Naive B cell (primary cell): ENCODE measurements at regions not wholly inside any gene's neighbourhood (a gene's known extent, or its start where the extent isn't known, plus 50 kb on each side); places are given as distances from the start of the nearest gene placed in this dataset.
"Not testable (repeated sequence)": the region's sequence is repeated elsewhere in the genome, so short reads cannot be mapped to it uniquely, and the experiment has no call there.

Experiments
- ATAC-seq, 2 donors: fragments of 150-1000 bp; cut with Tn5 transposase; 2 replicates each; pipeline ENCODE4 v1.10.0; 2021; ENCODE audit warnings: low read depth in 2 of 2, mild to moderate bottlenecking in 2 of 2, moderate library complexity in 2 of 2
- DNase-seq: peaks from one replicate; pipeline ENCODE4 v3.0.0; 2022
- H3K27ac Mint-ChIP-seq, 6 donors: one replicate each; pipeline ENCODE4 v1.8.0; 2020 to 2022; ENCODE audit warnings: mild to moderate bottlenecking in 6 of 6, mixed read lengths in 6 of 6, moderate library complexity in 5 of 6, inconsistent platforms in 2 of 6
- H3K27me3 Mint-ChIP-seq, 3 donors: one replicate each; pipeline ENCODE4 v1.8.0; 2021 to 2022; ENCODE audit warnings: mixed read lengths in 3 of 3, mild to moderate bottlenecking in 1 of 3
- H3K36me3 Mint-ChIP-seq, 2 donors: one replicate each; pipeline ENCODE4 v1.8.0; 2020 to 2022; ENCODE audit warnings: mixed read lengths in 2 of 2, inconsistent platforms in 1 of 2, mild to moderate bottlenecking in 1 of 2
- H3K4me1 Mint-ChIP-seq, 3 donors: one replicate each; pipeline ENCODE4 v1.8.0; 2020 to 2022; ENCODE audit warnings: mixed read lengths in 3 of 3, inconsistent platforms in 1 of 3, mild to moderate bottlenecking in 1 of 3, moderate library complexity in 1 of 3
- H3K4me3 Mint-ChIP-seq, 8 donors: one replicate each; pipeline ENCODE4 v1.8.0; 2020 to 2022; ENCODE audit warnings: mild to moderate bottlenecking in 8 of 8, mixed read lengths in 8 of 8, moderate library complexity in 8 of 8, inconsistent platforms in 2 of 8
- H3K9me3 Mint-ChIP-seq, 7 donors: one replicate each; pipeline ENCODE4 v1.8.0; 2020 to 2022; ENCODE audit warnings: mixed read lengths in 7 of 7, mild to moderate bottlenecking in 5 of 7, inconsistent platforms in 2 of 7, moderate library complexity in 1 of 7

DNA sequence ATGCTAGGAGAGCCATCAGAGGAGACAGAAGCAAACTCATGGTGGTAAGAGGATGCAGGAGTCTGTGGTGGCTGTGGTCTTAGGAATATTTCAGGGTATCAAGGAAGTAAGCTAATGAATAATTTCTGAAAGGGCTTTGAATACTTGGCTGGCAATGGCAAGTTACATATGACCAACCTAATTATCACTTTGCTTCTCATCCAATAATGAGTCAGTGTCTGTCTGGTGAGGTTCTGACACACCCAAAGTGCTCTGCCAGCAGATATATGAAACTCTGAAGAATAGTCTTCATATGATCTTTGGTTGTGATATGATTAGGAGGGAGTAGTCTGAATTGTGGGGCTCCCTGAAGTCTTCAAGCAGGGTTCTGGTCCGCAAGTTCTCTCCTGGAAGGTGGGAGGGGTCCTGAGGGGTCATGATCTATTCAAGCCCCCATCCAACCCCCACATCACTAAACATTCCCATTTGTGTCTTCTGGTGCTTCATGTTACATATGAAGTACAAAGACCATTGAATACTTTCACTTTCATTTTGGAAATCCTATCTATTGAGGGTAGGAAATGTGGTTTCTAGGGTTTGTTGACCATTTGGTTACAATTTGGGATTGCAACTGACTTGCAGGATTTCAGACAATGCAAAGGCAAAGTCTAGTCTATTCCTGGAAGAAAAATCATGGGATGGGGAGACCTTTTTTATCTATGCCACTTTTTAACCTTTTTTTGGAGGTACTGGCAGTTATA lies 199.9 kb upstream of the CDKN2B start:
- peak overlapping the region in 3 of 6 donors; percentile 36 to 79 (median 58) for H3K27ac Mint-ChIP-seq
- peak overlapping the region in 5 of 8 donors; percentile 40 to 81 (median 54) for H3K4me3 Mint-ChIP-seq
- DNase-seq, result no peak
- ATAC-seq, result no peak
- H3K4me1 Mint-ChIP-seq, result peaks cover 38 to 63% (median 44%) of the 10 kb centered on the region in 3 donors
- H3K27me3 Mint-ChIP-seq, result no peaks in the 10 kb centered on the region
- peaks cover 0 to 13% (median 0%) of the 10 kb centered on the region in 7 donors for H3K9me3 Mint-ChIP-seq
- peaks cover 0 to 5% of the 10 kb centered on the region in 2 donors for H3K36me3 Mint-ChIP-seq

DNA sequence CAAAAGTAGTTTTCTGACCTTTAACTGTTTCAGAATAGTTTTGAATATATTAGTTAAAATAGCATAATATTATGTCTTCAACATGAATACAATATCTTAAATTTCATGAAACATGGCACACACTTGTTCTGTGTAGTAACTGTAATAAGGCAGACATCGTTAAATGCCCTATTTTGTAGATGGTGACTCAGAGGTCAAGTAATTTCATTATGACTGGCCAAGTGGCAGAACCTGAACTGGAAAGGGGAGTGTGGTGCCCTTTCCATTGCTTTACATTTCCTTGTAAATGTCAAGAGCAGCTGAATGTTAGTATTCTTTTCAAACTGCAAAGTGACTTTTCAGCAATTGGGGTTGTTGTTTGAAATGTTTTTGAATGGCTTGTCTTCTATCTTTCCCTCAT lies 201.2 kb upstream of the CDKN2B start:
- no peak overlapping the region for H3K27ac Mint-ChIP-seq
- H3K4me3 Mint-ChIP-seq, result no peak overlapping the region
- no peak for ATAC-seq
- no peak for DNase-seq
- no peaks in the 10 kb centered on the region for H3K27me3 Mint-ChIP-seq
- peaks cover 0 to 13% (median 0%) of the 10 kb centered on the region in 7 donors for H3K9me3 Mint-ChIP-seq
- H3K36me3 Mint-ChIP-seq, result peaks cover 0 to 5% of the 10 kb centered on the region in 2 donors
- H3K4me1 Mint-ChIP-seq, result peaks cover 35 to 63% (median 43%) of the 10 kb centered on the region in 3 donors

DNA sequence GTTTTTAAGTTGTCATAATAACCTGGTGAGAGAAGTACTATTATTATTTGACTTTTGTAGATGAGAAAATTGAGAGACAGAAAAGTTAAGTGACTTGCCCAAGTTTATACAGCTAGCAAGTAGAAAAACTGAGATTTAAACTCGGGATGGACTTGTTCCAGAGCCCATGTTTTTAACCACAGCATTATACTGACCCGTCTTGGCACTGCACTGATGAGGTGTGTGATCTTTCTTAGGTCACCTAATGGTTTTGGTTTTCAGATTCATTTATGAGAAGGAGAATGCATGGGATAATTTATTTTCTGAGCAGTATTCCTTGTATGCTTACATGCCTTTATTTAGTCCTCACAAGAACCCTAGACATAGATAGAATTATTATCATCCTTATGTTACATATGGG lies 201.8 kb upstream of the CDKN2B start:
- Mint-ChIP-seq H3K36me3 (peaks cover 0 to 5% of the 10 kb centered on the region in 2 donors), H3K27me3 (peaks cover 0 to under 1% (median 0%) of the 10 kb centered on the region in 3 donors), H3K4me3 (no peak overlapping the region), H3K9me3 (peaks cover 0 to 13% (median 0%) of the 10 kb centered on the region in 7 donors), H3K4me1 (peaks cover 32 to 57% (median 39%) of the 10 kb centered on the region in 3 donors), H3K27ac (no peak overlapping the region)
- DNase-seq (no peak), ATAC-seq (no peak)

DNA sequence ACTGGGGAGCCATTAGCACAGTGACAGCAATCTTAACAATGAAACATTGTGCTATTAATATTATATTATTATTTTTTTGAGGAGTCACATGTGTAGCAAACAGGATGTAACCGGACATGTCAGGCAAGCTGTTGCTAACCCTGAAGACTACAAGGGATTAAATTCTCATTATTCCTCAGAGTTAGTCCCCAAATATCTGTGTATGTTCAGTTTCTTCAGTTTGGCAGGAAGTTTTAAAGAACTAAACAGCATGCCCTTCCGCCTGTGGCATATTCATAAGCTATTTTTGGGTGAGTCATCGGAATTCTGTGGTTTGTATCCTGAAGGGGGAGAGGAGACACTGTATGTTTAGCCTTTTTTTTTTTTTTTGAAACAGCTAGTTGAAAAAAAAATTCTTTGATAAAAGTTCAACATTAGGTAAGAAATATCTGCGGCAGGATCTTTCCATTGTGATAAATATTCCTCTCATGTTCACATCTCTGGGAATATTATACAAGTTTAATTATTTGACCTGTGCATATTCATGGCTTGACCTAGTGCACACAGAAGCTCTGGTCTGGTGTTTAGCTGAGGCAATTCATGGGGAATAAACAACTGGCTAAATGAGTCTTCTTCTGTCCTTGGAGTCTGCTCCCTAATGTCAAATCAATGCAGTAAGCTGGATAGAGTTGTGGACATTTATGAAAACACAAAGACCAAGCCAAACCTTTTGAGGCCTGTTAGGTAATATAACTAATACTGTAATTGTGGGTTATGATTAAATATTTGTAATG lies 202.7 kb upstream of the CDKN2B start:
- H3K27me3 Mint-ChIP-seq, result peaks cover 0 to 5% (median 0%) of the 10 kb centered on the region in 3 donors
- H3K4me3 Mint-ChIP-seq, result peak overlapping the region in 1 of 8 donors; percentile 18
- H3K9me3 Mint-ChIP-seq, result peaks cover 0 to 13% (median 0%) of the 10 kb centered on the region in 7 donors
- H3K4me1 Mint-ChIP-seq, result peaks cover 24 to 48% (median 30%) of the 10 kb centered on the region in 3 donors
- H3K27ac Mint-ChIP-seq, result peak overlapping the region in 1 of 6 donors; percentile 42
- no peak for ATAC-seq
- H3K36me3 Mint-ChIP-seq, result peaks cover 0 to 5% of the 10 kb centered on the region in 2 donors
- DNase-seq, result no peak

DNA sequence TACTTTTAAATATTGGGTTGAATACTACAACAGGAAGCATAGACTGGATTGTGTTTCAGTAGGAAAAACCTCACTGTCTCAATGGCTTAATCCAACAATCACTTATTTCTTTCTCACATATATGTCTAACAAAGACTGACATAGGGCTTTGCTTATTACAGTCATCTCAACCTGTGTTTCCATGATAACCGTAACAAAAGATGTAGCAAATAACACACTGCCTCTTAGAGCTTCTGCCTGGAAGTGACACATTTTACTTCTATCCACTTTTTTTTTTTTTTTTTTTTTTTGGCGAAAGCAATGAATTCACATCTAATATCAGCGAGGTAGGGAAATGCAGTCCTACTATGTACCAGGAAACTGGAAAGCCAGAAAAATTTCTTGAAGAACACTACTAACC lies 204.9 kb upstream of the CDKN2B start:
- H3K27ac Mint-ChIP-seq, result peak overlapping the region in 1 of 6 donors; percentile 73
- H3K4me1 Mint-ChIP-seq, result peaks cover 7 to 26% (median 15%) of the 10 kb centered on the region in 3 donors
- ATAC-seq (no peak), DNase-seq (no peak)
- H3K4me3 Mint-ChIP-seq, result no peak overlapping the region
- peaks cover 0 to 7% of the 10 kb centered on the region in 2 donors for H3K36me3 Mint-ChIP-seq
- peaks cover 0 to 5% (median 0%) of the 10 kb centered on the region in 3 donors for H3K27me3 Mint-ChIP-seq
- peaks cover 0 to 8% (median 0%) of the 10 kb centered on the region in 7 donors for H3K9me3 Mint-ChIP-seq

DNA sequence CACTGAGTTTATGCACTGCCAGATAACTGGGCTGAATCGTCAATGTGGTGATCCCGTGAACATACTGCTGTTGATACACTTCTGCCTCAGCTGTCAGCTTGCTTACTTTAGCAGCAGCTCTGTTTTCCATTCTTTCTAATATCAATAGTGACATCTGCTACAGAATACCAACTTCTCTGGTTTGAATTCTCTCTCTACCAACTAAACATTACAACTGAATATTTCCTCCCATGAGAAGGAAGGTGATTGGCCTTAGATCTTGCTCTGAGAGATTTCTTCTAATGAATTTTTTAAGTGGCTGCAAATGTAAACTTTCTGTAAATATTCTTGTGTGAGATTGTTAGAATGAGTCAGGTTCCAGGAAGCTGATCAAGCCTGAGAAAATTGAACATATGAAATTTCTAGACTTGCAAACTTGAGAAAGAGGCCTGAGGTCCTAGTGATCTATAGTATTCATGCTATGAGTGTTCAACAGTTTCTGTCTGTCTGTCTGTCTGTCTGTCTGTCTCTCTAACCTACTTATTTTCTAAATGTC lies 205.5 kb upstream of the CDKN2B start:
- DNase-seq (no peak), ATAC-seq (no peak)
- Mint-ChIP-seq H3K9me3 (peaks cover 0 to 5% (median 0%) of the 10 kb centered on the region in 7 donors), H3K27ac (peak overlapping the region in 2 of 6 donors; percentile 13 to 79), H3K27me3 (peaks cover 0 to 5% (median 0%) of the 10 kb centered on the region in 3 donors), H3K36me3 (peaks cover 0 to 3% of the 10 kb centered on the region in 2 donors), H3K4me3 (no peak overlapping the region), H3K4me1 (peaks cover 3 to 20% (median 10%) of the 10 kb centered on the region in 3 donors)

DNA sequence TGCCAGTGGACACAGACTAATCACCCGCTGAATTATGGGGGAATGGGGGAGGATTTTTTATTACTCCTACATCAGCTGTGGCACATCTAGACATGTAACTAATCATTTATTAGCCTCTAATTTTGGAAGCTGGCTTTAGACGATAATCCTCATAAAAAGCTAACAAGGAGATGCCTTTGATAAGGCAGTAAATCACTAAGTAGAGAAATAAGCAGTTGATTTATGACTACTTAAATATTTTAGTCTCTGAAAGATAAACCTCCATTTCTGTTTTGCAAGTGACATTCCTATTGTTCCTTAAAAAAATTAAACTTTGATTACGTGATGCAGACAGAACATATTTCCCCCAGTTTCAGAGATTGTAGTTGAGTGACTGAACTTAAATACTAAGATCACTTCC lies 206.4 kb upstream of the CDKN2B start:
- Mint-ChIP-seq H3K9me3 (peaks cover 0 to 3% (median 0%) of the 10 kb centered on the region in 7 donors), H3K27ac (no peak overlapping the region), H3K36me3 (peaks cover 0 to 3% of the 10 kb centered on the region in 2 donors), H3K27me3 (peaks cover 0 to 5% (median 0%) of the 10 kb centered on the region in 3 donors), H3K4me1 (peaks cover 3 to 19% (median 9%) of the 10 kb centered on the region in 3 donors), H3K4me3 (no peak overlapping the region)
- DNase-seq (no peak), ATAC-seq (no peak)

DNA sequence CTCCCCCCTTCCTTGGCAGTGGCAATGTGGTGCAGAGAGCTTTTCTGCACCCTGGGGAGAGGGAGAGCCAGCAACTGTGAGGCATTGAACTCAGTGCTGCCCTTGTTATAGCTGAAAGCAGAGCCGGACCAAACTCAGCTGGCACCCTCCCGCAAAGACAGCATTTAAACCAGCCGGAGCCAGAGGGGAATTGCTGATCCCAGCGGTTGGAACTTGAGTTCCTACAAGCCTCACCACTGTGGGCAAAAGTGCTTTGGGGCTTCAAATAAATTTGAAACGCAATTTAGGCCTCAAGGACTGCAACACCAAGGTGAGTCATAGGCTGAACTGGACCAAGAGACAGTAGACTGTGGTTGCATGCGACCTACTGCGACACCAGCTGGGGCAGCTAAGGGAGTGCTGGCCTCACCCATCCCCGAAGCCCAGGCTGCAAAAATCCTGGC lies 207.6 kb upstream of the CDKN2B start:
- Mint-ChIP-seq H3K36me3 (peaks cover 0 to 3% of the 10 kb centered on the region in 2 donors), H3K27ac (no peak overlapping the region), H3K27me3 (peaks cover 0 to 5% (median 0%) of the 10 kb centered on the region in 3 donors), H3K4me1 (peaks cover under 1 to 14% (median 4%) of the 10 kb centered on the region in 3 donors), H3K9me3 (peaks cover 0 to 8% (median 5%) of the 10 kb centered on the region in 7 donors), H3K4me3 (no peak overlapping the region)
- ATAC-seq, result no peak
- no peak for DNase-seq

DNA sequence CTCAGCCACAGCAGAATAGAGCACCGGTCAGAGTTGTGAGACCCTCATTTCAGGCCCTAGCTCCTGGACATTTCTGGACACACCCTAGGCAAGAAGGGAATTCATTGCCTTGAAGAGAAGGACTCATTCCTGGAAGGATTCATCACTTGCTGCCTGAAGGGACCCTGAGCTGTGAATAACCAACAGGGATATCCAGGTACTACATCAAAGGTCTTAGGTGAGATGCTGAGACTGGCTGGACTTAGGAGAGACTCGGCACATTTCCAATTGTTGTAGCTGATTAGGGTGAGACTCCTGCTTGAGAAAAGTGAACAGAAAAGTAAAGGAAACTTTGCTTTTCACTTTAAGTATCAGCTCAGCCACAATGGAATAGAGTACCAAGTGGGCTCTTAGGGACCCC lies 208.1 kb upstream of the CDKN2B start:
- peaks cover 0 to 5% (median 0%) of the 10 kb centered on the region in 3 donors for H3K27me3 Mint-ChIP-seq
- H3K4me1 Mint-ChIP-seq, result peaks cover 0 to 9% (median 4%) of the 10 kb centered on the region in 3 donors
- peaks cover 0 to 3% of the 10 kb centered on the region in 2 donors for H3K36me3 Mint-ChIP-seq
- no peak for DNase-seq
- peak overlapping the region in 1 of 6 donors; percentile 12 for H3K27ac Mint-ChIP-seq
- H3K4me3 Mint-ChIP-seq, result no peak overlapping the region
- ATAC-seq, result no peak
- H3K9me3 Mint-ChIP-seq, result peaks cover 0 to 9% (median 6%) of the 10 kb centered on the region in 7 donors

DNA sequence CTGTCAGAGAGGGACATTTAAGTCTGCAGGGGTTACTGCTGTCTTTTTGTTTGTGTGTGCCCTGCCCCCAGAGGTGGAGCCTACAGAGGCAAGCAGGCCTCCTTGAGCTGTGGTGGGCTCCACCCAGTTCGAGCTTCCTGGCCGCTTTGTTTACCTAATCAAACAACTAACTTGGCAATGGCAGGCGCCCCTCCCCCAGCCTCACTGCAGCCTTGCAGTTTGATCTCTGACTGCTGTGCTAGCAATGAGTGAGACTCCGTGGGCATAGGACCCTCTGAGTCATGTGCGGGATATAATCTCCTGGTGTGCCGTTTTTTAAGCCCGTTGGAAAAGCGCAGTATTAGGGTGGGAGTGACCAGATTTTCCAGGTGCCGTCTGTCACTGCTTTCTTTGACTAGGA lies 216.8 kb upstream of the CDKN2B start:
- Mint-ChIP-seq H3K9me3 (peaks cover 6 to 26% (median 16%) of the 10 kb centered on the region in 7 donors), H3K36me3 (peaks cover 4 to 11% of the 10 kb centered on the region in 2 donors)
- not testable (repeated sequence) for H3K27me3 Mint-ChIP-seq, ATAC-seq, H3K4me3 Mint-ChIP-seq, DNase-seq, H3K27ac Mint-ChIP-seq, H3K4me1 Mint-ChIP-seq

DNA sequence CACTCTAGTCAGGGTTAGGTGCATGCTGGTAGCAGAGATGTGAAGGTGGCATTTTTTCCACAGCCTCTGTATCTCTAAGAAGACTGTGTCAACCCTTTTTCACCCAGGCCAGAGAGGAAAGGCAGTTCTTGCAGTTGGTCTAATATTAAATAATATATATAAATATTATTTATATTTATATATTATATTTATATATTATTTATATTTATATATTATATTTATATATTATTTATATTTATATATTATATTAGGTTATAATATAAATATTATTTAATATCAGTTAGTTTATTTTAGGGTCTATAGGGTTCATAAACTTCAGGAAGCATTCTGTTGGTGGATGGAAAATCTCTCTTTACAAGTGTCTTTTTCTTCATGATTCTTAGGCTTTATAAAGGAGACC lies 218.6 kb upstream of the DMRTA1 start:
- peaks cover 8 to 24% (median 22%) of the 10 kb centered on the region in 3 donors for H3K27me3 Mint-ChIP-seq
- H3K27ac Mint-ChIP-seq, result no peak overlapping the region
- peaks cover 14 to 32% of the 10 kb centered on the region in 2 donors for H3K36me3 Mint-ChIP-seq
- H3K4me1 Mint-ChIP-seq, result peaks cover 0 to 7% (median 5%) of the 10 kb centered on the region in 3 donors
- ATAC-seq (no peak), DNase-seq (no peak)
- H3K4me3 Mint-ChIP-seq, result no peak overlapping the region
- peaks cover 15 to 40% (median 32%) of the 10 kb centered on the region in 7 donors for H3K9me3 Mint-ChIP-seq

DNA sequence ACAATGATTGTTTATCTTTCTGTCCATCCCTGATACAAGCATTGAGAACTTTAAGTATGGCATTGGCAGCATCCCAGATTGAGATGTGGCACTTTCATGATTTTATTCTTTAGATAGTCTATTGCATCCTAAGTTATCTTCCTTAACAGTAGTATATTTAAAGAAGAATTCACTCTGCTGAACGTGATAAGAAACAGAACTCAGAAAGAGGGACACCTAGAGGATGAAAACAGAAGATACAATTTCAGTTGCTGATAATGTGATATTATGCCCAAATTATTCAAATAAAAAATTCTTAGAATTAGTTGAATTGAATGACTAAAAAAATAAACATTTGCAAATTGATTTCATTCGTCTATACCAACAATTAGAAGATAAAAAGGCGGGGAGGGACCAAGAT lies 218.1 kb upstream of the DMRTA1 start:
- peaks cover 14 to 32% of the 10 kb centered on the region in 2 donors for H3K36me3 Mint-ChIP-seq
- peaks cover 15 to 41% (median 31%) of the 10 kb centered on the region in 7 donors for H3K9me3 Mint-ChIP-seq
- H3K27me3 Mint-ChIP-seq, result peaks cover 8 to 24% (median 22%) of the 10 kb centered on the region in 3 donors
- H3K27ac Mint-ChIP-seq, result no peak overlapping the region
- H3K4me3 Mint-ChIP-seq, result no peak overlapping the region
- DNase-seq (no peak), ATAC-seq (no peak)
- H3K4me1 Mint-ChIP-seq, result peaks cover 0 to 7% (median 5%) of the 10 kb centered on the region in 3 donors

DNA sequence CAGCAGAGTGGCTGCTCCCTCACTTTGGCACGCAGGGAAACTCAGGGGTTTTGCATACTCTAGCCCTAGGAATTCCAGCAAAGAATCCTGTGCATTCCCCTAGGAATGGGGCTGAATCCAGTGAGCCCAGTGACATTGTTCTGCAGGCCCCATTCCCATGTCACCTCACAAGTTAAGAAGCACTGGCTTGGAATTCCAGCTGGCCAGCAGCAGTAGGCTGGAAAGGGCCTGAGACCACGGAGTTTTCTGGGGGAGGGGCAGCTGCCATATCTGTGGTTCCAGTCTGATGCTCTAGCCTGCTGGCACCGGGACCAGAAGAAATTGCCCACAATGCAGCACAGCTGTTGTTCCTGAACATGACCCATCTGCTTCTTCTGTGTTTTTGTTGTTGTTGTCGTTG lies 217.6 kb upstream of the DMRTA1 start:
- H3K4me1 Mint-ChIP-seq, result peaks cover 0 to 7% (median 6%) of the 10 kb centered on the region in 3 donors
- H3K27ac Mint-ChIP-seq, result peak overlapping the region in 1 of 6 donors; percentile 24
- peaks cover 8 to 24% (median 22%) of the 10 kb centered on the region in 3 donors for H3K27me3 Mint-ChIP-seq
- DNase-seq (no peak), ATAC-seq (no peak)
- H3K9me3 Mint-ChIP-seq, result peaks cover 15 to 41% (median 26%) of the 10 kb centered on the region in 7 donors
- peaks cover 14 to 32% of the 10 kb centered on the region in 2 donors for H3K36me3 Mint-ChIP-seq
- H3K4me3 Mint-ChIP-seq, result no peak overlapping the region
